NOMO-1 treated with DMSO at 0.1 percent for 48 hours (cell line): ENCODE measurements at regions not wholly inside any gene's neighbourhood (a gene's known extent, or its start where the extent isn't known, plus 50 kb on each side); places are given as distances from the start of the nearest gene placed in this dataset.

ENCODE experiments used
- DNase-seq: peaks from one replicate; lab custom pipeline; 2025; ENCODE audit not compliant: unreplicated experiment; lab: John Stamatoyannopoulos, UW

DNA sequence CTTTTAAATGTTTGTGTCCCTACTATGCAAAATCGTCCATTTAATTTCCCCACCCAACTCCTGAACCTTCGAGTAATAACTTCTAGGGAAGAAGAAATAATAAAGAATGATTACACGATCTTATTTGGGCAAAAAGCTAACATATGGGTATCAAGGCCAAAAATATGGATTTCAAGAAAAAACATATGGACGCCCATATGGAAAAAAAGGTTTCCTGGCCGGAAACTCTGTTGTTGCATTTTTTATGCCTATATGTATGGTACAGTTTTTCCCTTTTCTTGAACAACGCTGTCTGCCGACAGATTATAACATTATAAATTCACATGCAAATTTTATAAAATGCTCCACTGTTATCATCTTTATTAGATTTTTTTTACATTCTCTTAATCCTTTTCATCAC lies 167.6 kb upstream of the ESRRG start:
- DNase-seq: no peak

DNA sequence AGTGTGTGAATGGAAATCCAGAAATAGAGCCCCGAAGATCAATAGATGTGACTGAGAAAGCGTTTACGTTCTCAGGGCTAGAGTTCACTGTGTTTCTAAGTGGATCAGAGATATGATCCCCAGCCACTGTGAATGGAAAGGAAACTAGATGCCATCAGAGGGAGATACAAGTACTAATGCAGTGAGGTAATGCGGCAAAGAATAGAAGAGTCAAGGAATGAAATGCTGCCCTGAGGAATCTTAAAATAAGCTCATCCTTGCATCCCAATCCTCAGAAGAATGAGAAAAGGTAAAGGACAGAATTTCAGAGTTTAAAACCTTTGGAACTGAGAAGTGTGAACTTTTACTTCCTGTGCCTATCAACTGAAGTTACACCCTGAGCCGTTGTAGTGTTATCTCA lies 165.5 kb upstream of the ESRRG start:
- DNase-seq: no peak

DNA sequence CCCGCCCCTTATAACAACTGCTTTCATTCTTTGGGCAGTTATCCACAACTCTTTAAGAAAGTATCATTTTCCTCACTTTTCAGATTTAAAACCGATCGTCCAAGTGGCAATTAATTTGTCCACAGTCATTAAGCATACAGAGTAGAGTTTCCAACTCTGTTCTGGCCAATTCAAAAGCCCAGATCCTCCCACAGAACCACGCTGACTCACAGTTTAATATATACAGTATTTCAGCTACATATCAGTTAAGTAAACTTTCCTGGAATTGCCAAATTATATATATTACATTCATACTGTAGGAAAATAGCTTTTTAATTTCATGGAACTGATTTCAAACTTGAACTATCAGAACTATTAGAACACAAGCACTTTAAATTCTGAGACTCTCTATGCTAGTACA lies 163.8 kb upstream of the ESRRG start:
- DNase-seq: no peak

DNA sequence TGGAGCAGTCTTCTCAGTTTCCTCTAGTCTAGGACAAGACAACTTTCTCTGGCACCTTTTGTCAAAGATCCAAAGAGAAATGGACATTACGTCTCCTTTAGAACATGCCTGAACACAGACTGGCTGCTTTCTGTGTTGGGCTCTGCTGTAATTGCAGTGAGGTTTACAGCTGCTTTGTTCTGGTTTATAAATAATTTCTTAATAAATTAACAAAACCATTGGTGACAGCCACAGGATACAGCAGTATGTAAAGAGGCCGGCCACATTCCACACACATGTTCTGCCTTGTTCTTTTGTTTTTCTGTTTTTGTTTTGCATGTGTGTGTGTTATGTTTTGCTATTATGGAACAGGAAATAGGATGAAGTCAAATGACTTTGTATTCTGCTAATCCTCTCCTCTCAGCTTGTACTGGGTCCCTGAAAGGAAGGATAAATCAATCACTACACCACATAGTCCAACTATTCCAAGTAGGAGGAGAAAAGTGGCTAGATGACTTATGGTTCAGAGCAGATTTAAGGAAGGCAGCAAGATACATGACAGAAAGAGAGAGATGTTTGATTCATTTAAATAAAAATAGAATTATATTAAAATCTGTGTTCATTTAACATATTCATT lies 161.5 kb upstream of the ESRRG start:
- no peak for DNase-seq

DNA sequence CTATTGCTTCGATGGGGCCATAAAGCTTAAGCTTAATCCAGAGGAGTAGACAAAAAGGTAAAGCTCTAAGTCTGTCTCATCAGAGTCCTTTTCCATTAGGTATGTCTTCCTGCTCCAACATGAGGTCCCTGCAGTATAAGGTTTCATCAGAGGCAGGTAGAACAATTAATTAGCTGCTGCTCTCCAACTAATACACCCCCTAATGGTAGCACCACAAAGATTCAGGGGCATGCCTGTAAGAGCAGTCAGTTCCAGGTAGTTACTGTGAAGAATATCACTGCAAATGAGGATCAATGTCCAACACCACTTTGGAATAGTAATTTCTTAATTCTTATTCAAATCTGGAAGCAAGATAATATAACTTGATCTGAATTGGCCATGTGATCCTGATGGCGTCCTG lies 160.3 kb upstream of the ESRRG start:
- no peak for DNase-seq

DNA sequence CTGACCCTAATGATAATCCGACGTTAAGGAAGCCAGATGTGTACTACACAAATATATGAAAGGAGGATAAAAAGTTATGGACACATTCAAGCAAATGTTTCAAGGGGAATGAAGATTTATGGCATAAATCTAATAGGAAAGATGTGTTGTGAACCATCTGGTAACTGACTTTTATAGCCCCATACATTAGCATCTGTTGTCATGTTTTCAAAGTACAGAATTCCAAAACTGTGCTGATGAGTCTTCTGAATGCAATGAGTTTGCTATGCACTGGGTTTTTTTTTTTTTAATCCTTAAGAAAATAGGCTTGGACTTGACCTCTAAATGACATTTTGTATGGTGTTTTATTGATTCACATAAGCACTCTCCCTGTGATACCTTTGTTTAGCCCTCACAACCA lies 158.5 kb upstream of the ESRRG start:
- no peak for DNase-seq

DNA sequence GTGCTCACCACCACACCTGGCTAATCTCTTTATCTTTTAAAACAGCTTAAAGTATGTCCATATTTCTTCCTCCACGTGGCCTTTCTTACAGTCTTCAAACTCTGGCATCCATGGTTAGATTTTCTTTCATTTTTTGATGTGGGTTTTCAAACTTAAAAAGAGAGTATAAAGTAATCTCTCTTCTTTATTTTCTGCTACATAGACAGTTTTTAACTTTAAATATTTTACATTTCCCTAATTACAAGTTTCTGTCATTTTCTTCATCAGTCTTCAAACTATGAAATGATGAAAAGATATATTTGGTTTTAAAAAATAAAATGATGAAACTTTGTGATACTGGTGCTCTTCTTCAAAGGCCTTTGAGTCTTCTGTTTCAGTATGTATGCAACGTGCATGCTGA lies 143.5 kb upstream of the ESRRG start:
- no peak for DNase-seq

DNA sequence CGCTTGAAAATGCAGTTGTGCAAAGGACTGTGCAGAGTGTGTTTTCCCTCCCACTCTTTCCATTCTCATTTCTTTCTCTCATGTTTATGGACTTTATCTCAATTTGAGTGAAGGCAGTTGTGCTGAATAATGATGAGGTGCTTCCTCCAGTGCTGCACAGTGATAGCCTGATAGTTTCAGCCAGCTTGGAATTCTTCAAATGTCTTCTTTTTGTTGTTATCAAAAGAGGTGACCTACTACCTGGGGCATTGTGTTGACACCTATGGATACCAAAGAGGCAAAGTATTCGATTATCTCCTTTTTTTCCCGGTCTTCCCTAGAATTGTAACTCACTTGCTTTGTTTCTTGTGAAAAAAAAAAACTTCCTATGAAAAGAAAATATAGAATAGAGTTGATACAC lies 132.6 kb upstream of the ESRRG start:
- no peak for DNase-seq

DNA sequence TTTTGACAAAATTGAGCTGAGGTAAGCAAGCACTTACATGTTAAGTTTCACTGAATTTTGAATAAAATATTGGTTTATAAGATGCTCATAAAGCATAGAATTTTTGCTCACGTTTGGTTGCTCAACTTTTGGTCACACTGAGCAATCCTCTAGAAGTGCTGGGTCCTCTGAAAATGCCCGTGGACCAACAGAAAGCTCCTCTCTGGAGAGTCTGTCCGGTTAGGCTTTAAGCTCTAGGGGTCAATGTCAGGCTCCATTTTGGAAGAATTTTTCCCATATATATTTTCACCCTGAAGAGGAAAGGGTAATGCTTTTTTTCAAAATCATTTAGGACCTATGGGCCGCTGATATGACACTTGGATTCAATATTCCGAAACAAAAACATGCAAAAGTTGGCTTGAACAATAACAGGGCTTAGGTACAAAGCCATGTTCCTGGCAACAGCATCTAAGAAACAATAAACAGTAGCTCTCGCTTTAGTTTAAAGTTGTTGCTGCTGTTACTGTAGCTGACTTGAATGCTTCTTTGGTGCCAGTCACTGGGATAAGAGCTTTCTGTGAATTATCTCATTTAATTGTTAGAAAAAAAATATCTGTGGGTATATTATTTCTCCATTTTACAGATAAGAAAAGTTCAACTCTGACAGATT lies 131.7 kb upstream of the ESRRG start:
- DNase-seq: no peak

DNA sequence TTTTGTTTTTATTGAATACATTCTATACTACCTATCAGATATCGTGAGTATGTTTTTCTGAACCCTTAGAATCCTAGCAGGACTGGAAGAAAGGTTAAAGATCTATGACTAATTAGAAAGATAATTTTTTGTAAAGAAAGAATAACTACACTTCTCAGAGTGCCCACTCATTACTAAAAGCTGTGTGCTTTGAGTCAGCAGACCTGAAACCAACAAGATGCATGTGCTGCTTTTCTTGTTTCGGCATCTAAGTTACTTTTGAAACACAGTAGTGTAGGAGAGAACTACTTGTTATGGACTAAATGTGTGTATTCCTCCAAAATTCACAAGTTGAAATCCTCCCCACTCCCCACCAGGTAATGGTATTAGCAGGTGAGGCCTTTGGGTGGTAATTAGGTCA lies 127.8 kb upstream of the ESRRG start:
- no peak for DNase-seq

DNA sequence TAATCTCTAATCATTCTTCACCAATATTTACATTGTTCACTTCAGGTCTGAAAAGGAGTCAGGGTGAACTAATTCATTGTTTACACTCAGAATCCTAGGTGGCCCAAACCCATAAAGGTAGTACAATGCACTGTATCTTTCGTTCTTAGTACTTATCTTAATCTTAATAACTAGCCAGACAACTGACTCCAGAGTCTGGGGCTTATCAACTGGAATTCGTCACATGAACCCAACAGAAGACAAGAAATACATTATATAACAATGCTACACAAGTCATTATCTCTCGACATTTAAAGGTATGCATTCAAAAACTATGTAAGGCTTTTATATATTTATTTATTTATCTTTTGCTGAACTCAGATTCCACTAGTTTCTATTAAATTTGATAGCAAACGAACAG lies 125.9 kb upstream of the ESRRG start:
- no peak for DNase-seq

DNA sequence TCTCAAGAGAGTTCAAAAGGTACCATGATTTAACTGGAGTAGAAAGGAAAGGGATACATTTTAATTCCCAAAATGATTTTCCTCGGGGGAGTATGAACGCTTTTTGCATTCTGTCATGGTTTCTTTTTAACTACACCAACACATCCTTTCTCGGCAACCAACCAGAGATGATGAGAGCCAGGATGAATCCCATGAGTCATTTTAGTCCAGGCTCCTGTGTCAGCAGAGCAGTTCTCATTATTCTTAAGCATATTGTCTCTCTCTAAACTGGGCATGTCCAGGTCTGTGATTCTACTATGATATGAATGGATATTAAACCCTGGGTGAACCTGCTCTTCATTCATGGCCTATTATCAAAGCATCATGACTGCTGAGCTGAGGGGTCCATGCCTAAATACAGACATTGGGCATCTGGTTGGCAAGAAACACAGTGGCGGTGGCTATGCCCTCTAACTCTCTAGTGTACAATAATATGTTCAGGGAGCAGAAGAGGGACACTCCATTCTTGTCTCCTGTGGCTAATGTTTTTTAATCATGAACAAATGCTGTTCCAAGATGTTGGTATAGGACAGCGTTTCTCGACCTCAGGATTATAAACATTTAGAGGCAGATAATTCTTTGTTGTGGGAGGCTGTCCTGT lies 124.3 kb upstream of the ESRRG start:
- DNase-seq: no peak

DNA sequence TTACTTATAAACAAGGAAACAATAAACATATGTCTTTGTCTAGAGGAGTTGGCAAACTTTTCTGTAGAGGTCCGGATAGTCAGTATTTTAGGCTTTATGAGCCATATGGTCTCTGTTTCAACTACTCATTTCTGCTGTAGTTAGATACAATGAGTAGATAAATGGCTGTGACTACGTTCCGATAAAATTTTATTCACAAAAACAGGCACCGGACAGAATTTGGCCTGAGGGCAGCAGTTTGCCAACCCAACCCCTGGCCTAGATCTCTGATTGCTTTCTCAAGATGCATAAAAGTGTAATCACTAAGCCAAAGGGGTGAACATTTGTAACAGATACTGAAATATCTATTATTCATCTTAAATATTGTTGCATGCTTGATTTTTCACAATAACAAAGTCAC lies 123.1 kb upstream of the ESRRG start:
- DNase-seq: no peak

DNA sequence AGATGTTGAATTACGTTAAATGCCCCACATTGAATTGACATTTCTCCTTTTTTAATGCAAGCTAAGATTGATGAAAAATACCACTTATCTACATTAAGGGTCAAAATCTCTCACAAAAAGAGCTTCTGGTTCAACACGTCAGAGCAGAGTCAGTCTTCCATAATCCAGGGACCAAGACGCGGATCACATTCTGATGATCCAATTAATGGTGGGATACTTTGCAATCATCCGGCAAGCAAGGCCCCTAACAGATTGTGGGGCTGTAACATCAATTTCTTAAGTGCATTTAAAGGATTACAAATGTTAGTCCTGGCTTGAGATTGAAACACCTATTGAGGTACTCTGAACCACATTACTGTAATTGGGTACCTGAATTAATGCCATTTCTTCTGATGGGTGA lies 120.2 kb upstream of the ESRRG start:
- DNase-seq: no peak

DNA sequence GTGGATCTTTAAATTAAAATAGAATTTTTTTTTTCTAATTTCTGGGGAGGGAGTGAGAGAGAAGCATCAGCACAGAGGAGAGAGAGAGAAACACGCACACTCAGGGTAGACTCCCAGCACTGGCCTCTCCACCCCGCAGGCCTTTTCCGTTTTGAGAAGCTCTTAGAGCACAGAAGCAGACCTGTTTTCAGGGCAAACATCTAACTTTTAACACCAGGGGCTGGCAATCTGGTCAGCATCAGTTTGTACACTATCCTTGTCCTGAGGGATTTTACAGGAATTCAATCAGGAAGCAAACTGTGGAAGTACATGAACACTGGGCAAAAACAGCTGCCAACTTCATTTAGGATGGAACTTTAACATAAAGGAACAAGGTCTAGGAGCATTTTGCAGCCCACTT lies 117.9 kb upstream of the ESRRG start:
- DNase-seq: no peak

DNA sequence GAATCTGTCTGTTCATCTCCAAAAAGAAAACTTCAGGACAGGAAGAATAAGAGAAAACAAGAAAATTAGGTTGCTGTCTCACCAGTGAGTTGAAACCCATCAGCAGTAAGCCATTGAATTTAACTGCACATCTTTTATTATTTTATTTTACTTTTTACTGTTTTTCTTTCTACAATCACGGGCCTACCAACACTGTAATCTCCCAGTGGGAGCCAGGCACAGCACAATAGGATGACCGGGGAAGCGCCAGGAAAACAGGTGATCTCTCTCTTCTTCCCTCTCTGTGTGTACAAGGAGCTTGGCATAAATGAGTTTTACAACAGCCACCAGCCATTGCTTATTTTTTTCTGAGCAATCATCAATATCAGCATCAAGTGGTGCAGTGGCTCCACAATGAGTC lies 113.1 kb upstream of the ESRRG start:
- no peak for DNase-seq

DNA sequence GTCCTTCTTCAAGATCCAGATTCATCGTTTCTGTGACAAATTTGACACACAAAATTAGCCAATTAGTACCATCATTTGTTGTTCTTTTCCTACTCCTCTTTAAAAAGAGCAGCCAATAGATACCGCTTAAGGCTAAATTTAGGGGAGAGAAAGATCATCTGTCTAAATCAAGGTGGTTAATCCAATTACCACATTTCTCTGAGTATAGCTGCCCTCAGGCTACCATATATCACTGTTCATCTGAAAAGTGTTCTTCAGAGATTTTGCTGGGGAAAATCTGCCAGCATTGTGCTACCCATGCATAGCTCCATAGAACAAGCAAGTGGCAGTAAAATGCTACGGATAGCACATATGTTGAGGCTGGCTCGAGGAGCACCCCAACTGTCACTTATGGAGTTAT lies 110.3 kb upstream of the ESRRG start:
- DNase-seq: no peak

DNA sequence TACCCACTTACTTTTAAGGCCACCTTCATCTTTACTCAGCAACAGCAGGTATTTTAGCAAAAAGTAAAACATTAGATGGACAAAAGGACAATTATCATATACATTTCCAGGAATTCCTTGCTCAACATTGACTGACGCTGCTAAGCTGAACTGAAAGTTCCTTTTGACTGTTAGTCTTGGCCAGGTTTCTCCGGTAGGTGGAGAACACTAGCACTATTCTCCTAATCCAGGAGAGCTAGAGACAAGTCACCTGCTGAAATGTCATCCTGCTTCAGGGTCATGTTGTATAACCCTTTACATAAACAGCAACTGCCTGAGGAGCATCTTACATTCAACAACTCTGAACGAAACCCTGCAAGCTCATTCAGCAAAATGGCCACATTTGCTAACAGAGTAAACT lies 109.0 kb upstream of the ESRRG start:
- no peak for DNase-seq

DNA sequence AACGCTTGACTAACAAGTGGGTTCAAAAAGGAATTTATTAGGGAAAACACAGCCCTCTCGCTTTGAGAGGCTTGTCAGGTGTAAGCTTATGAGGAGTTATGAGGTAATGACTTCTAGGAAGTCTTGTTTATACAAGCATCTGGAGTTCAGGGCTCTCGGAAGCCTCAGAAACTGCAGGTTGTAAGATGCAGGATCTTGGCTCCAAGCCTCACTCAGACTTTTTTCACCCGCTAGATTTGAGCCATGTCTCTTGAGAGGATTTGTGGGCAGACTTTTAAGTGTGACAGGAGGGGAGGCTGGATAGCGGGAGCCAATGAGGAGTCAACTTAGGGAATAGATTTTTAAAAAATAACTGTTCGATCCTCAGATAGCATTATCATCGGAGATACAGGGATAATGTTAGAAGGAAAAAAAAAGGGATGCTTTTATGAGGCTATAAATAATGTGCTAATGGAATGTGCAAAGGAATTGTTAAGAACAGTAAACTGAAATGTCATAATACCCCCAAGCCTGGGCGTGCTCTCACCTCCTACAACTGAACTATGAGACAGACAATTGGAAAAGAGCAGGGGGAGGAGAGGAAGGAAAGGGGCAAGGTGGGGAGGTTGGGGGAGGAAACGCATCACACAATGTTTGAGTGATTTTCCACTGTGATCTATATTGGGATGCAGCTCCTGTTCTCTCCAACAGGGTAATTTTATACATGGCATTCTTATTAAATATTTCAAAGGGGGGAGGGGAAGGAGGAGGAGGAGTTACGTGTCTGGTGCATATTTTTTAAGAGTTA lies 107.4 kb upstream of the ESRRG start:
- DNase-seq: no peak

DNA sequence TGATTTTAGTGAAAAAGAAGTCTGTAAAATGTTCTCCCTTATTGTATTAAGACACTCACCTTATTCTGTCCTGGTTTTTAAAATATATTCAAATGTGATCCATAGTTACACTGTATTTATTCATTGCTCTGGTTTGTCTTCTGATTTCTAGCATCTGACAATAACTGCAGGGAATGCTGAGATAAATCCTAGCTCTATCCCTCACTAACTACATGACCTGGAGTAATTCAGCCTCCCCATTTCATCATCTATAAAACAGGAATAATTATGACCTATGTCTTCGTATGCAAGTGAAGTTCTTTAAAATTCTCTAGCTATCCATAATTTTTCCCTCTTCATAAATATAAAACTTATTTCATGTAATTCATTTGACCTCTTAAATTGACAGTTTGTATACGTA lies 104.0 kb upstream of the ESRRG start:
- DNase-seq: no peak

DNA sequence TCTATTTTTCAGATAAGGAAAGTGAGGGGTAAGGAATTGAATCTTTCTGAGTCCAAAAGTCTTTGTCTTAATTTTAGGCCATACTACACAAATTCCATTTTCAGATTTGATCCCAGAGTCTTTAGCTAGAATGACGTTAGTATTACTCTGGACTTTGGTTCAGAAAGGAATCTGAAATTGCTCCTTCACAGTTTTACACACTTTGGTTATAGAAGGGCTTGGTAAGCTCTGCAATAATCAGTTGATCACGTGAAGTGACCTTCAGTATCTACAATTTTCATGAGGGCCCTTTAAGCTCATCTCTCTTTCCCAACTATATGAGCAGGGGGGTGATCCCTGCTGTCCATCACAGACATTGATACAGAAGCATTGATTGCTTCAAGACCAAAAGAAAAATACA lies 103.4 kb upstream of the ESRRG start:
- DNase-seq: no peak

DNA sequence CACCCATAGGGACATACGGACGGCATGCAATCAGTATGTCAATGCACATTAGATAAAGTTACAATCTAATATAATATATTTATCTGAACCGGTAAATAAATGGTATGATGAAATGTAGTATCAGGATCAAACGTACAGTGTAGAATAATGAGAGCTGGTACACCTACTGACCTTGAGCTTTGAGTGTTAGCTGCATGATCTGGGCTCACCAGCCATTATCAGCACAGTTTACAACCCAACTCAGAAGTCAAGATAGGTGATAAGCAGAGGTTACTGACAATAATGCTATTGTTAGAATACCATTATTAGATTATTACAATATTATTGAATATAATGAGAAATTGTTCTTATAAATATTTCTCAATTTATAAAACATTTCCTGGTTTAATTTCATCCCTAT lies 103.0 kb upstream of the ESRRG start:
- no peak for DNase-seq
